ENCODE measurements at regions not wholly inside any gene's neighbourhood (a gene's known extent, or its start where the extent isn't known, plus 50 kb on each side); places are given as distances from the start of the nearest gene placed in this dataset.

DNA sequence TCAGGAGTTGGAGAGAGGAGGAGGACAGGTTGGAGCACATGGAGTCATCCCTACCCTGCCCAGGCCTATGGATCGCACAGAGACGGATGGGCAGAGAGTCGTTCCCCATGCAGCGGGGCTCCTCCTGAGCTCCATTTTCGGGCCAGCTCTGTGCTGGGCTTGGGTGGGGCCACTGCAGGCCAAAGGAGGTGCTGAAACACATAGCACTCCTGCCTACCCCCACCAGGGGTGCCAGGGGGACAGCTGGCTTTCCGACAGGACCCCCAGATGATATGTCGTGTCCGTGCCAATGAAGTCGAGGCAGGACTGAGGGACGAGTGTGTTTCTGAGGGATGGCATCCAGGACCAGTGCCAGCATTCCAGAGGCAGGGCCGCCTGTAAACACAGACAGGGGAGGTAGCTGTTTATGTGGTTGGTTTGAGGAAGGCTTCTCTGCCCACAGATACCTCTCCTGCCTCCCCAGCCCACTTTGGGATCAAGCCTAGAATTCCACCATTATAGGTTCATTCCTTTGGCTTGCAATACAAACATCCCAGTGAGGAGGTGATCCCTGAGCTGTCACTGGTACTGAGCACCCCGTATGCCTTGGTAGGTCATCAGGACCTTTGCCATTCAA, 116.6 kb downstream of the GLI2 start:
- TF ChIP-seq EZH2 (IDR thresholded peaks at IDR 0.05; ENCODE audit: borderline replicate concordance, low read depth, low read length, severe bottlenecking), result no peak
- TF ChIP-seq POLR2AphosphoS5 (IDR thresholded peaks at IDR 0.05; ENCODE audit: insufficient read depth, low read depth, low read length), result no peak
